CD8-positive, alpha-beta memory T cell (primary cell): ENCODE measurements at regions not wholly inside any gene's neighbourhood (a gene's known extent, or its start where the extent isn't known, plus 50 kb on each side); places are given as distances from the start of the nearest gene placed in this dataset.

Experiments used
- CTCF ChIA-PET: fragments of 350-600 bp; sonication (Branson Sonifier 250); formaldehyde crosslinking; loops from one replicate; lab custom pipeline; 2021; ENCODE audit warnings: antibody characterized with exemption; lab: Charles Lee
- POLR2A ChIA-PET: fragments of 350-600 bp; sonication (Branson Sonifier 250); formaldehyde crosslinking; loops from one replicate; lab custom pipeline; 2021; ENCODE audit warnings: antibody characterized with exemption; lab: Charles Lee
- DNase-seq, 5 donors: peaks; one replicate each; pipeline versions ENCODE4 v3.0.0 to v3.0.0-alpha.2; 2020 to 2022; ENCODE audit warnings: mixed read lengths in 1 of 5
- H3K27ac ChIP-seq: one replicate; pipeline ENCODE4 v1.7.0; 2013; ENCODE audit warnings: low read depth, mild to moderate bottlenecking, low read length, moderate library complexity
- H3K27me3 ChIP-seq: 2 replicates; pipeline ENCODE4 v1.7.0; 2013; ENCODE audit warnings: low read length, mild to moderate bottlenecking; ENCODE audit not compliant: insufficient read depth, poor library complexity, severe bottlenecking
- H3K36me3 ChIP-seq: 2 replicates; pipeline ENCODE4 v1.7.0; 2013; ENCODE audit warnings: mild to moderate bottlenecking, low read length, moderate library complexity; ENCODE audit not compliant: insufficient read depth
- H3K4me1 ChIP-seq: 2 replicates; pipeline ENCODE4 v1.7.0; 2013; ENCODE audit warnings: mild to moderate bottlenecking, low read length, moderate library complexity; ENCODE audit not compliant: insufficient read depth
- H3K4me3 ChIP-seq: 2 replicates; pipeline ENCODE4 v1.7.0; 2013; ENCODE audit warnings: mild to moderate bottlenecking, low read length
- H3K9me3 ChIP-seq: 2 replicates; pipeline ENCODE4 v1.7.0; 2013; ENCODE audit warnings: mild to moderate bottlenecking, low read length
- H3K27ac Mint-ChIP-seq, 8 donors: one replicate each; pipeline ENCODE4 v1.8.0; 2020 to 2021; ENCODE audit warnings: mixed read lengths in 8 of 8, mild to moderate bottlenecking in 6 of 8, inconsistent platforms in 3 of 8, moderate library complexity in 3 of 8
- H3K27me3 Mint-ChIP-seq, 2 donors: one replicate each; pipeline ENCODE4 v1.8.0; 2020 to 2021; ENCODE audit warnings: mixed read lengths in 2 of 2, mild to moderate bottlenecking in 1 of 2, moderate library complexity in 1 of 2
- H3K36me3 Mint-ChIP-seq, 3 donors: one replicate each; pipeline ENCODE4 v1.8.0; 2020 to 2021; ENCODE audit warnings: mixed read lengths in 3 of 3, inconsistent platforms in 1 of 3, mild to moderate bottlenecking in 1 of 3
- H3K4me1 Mint-ChIP-seq, 3 donors: one replicate each; pipeline ENCODE4 v1.8.0; 2020 to 2021; ENCODE audit warnings: mixed read lengths in 3 of 3, inconsistent platforms in 1 of 3, mild to moderate bottlenecking in 1 of 3
- H3K4me3 Mint-ChIP-seq, 7 donors: one replicate each; pipeline ENCODE4 v1.8.0; 2020 to 2021; ENCODE audit warnings: mixed read lengths in 7 of 7, mild to moderate bottlenecking in 6 of 7, moderate library complexity in 4 of 7, inconsistent platforms in 2 of 7
- H3K9me3 Mint-ChIP-seq, 5 donors: one replicate each; pipeline ENCODE4 v1.8.0; 2020 to 2022; ENCODE audit warnings: mixed read lengths in 5 of 5, mild to moderate bottlenecking in 3 of 5, moderate library complexity in 2 of 5, inconsistent platforms in 1 of 5

- Mint-ChIP-seq H3K4me1 (no peaks in the 10 kb centered on the region), H3K36me3 (peaks cover 0 to 20% (median 2%) of the 10 kb centered on the region in 3 donors), H3K4me3 (no peak overlapping the region), H3K27me3 (peaks cover 5 to 20% of the 10 kb centered on the region in 2 donors), H3K27ac (no peak overlapping the region), H3K9me3 (peaks cover 0 to 7% (median 4%) of the 10 kb centered on the region in 5 donors)
- no peaks in the 10 kb centered on the region for H3K4me1 ChIP-seq
- H3K9me3 ChIP-seq = no peaks in the 10 kb centered on the region
- H3K27ac ChIP-seq = no peak overlapping the region
- DNase-seq = no peak
- ChIA-PET POLR2A (no interaction called here), CTCF (interaction anchor here (2.1 kb wide), 1 partner anchor 12 kb away, joined by 8 read pairs; no protein-coding TSS in a partner anchor)
- no peaks in the 10 kb centered on the region for H3K36me3 ChIP-seq
- H3K27me3 ChIP-seq = no peaks in the 10 kb centered on the region
- H3K4me3 ChIP-seq = no peak overlapping the region
Observed at GRCh38 chr3:15941958-15942357, 144.2 kb upstream of the ANKRD28 start.

- Histone ChIP-seq H3K27ac (no peak overlapping the region), H3K9me3 (no peaks in the 10 kb centered on the region), H3K36me3 (no peaks in the 10 kb centered on the region), H3K4me1 (no peaks in the 10 kb centered on the region), H3K4me3 (no peak overlapping the region), H3K27me3 (no peaks in the 10 kb centered on the region)
- peaks cover 0 to 7% (median 4%) of the 10 kb centered on the region in 5 donors for H3K9me3 Mint-ChIP-seq
- H3K36me3 Mint-ChIP-seq = peaks cover 0 to 20% (median 0%) of the 10 kb centered on the region in 3 donors
- no peak for DNase-seq
- no peaks in the 10 kb centered on the region for H3K4me1 Mint-ChIP-seq
- H3K27me3 Mint-ChIP-seq = peaks cover 5 to 20% of the 10 kb centered on the region in 2 donors
- no peak overlapping the region for H3K4me3 Mint-ChIP-seq
- H3K27ac Mint-ChIP-seq = no peak overlapping the region
- POLR2A ChIA-PET = no interaction called here
- CTCF ChIA-PET = interaction anchor here (2.1 kb wide), 1 partner anchor 11 kb away, joined by 8 read pairs; no protein-coding TSS in a partner anchor
Observed at GRCh38 chr3:15942462-15942861, 144.7 kb upstream of the ANKRD28 start.

- Histone ChIP-seq H3K36me3 (no peaks in the 10 kb centered on the region), H3K4me3 (no peak overlapping the region), H3K27ac (no peak overlapping the region), H3K4me1 (no peaks in the 10 kb centered on the region), H3K9me3 (no peaks in the 10 kb centered on the region), H3K27me3 (no peaks in the 10 kb centered on the region)
- peaks cover 5 to 20% of the 10 kb centered on the region in 2 donors for H3K27me3 Mint-ChIP-seq
- no peak for DNase-seq
- peaks cover 0 to 7% (median 4%) of the 10 kb centered on the region in 5 donors for H3K9me3 Mint-ChIP-seq
- H3K36me3 Mint-ChIP-seq = peaks cover 0 to 20% (median 0%) of the 10 kb centered on the region in 3 donors
- H3K4me3 Mint-ChIP-seq = no peak overlapping the region
- no peaks in the 10 kb centered on the region for H3K4me1 Mint-ChIP-seq
- peak overlapping the region in 1 of 8 donors; percentile 64 for H3K27ac Mint-ChIP-seq
- ChIA-PET CTCF (interaction anchor here (2.1 kb wide), 1 partner anchor 11 kb away, joined by 8 read pairs; no protein-coding TSS in a partner anchor), POLR2A (no interaction called here)
Observed at GRCh38 chr3:15942936-15943335, 145.2 kb upstream of the ANKRD28 start.

GRCh38 chr3:15948388-15948787 is 150.6 kb upstream of the ANKRD28 start:
- H3K36me3 Mint-ChIP-seq = no peaks in the 10 kb centered on the region
- CTCF ChIA-PET = no interaction called here

GRCh38 chr3:15952543-15953175 is 154.9 kb upstream of the ANKRD28 start:
- DNase-seq = no peak
- Mint-ChIP-seq H3K4me3 (no peak overlapping the region), H3K27me3 (peaks cover 0 to 1% of the 10 kb centered on the region in 2 donors), H3K4me1 (no peaks in the 10 kb centered on the region), H3K27ac (no peak overlapping the region), H3K9me3 (no peaks in the 10 kb centered on the region), H3K36me3 (no peaks in the 10 kb centered on the region)
- no peaks in the 10 kb centered on the region for H3K27me3 ChIP-seq
- POLR2A ChIA-PET = no interaction called here
- CTCF ChIA-PET = interaction anchor here (1.9 kb wide), 1 partner anchor 11 kb away, joined by 8 read pairs; no protein-coding TSS in a partner anchor
- no peaks in the 10 kb centered on the region for H3K9me3 ChIP-seq
- no peak overlapping the region for H3K27ac ChIP-seq
- no peak overlapping the region for H3K4me3 ChIP-seq
- no peaks in the 10 kb centered on the region for H3K36me3 ChIP-seq
- H3K4me1 ChIP-seq = no peaks in the 10 kb centered on the region

More at GRCh38 chr3:15948388-15948787, 150.6 kb upstream of the ANKRD28 start:
- Mint-ChIP-seq H3K27me3 (peaks cover 0 to 1% of the 10 kb centered on the region in 2 donors), H3K4me1 (no peaks in the 10 kb centered on the region), H3K27ac (no peak overlapping the region), H3K4me3 (no peak overlapping the region), H3K9me3 (no peaks in the 10 kb centered on the region)
- POLR2A ChIA-PET = no interaction called here
- no peak for DNase-seq
- H3K27ac ChIP-seq = no peak overlapping the region
- H3K36me3 ChIP-seq = no peaks in the 10 kb centered on the region
- no peak overlapping the region for H3K4me3 ChIP-seq
- H3K27me3 ChIP-seq = no peaks in the 10 kb centered on the region
- H3K4me1 ChIP-seq = no peaks in the 10 kb centered on the region
- H3K9me3 ChIP-seq = no peaks in the 10 kb centered on the region

GRCh38 chr3:15953841-15954240 is 156.1 kb upstream of the ANKRD28 start:
- H3K27me3 Mint-ChIP-seq = peaks cover 0 to 1% of the 10 kb centered on the region in 2 donors
- no peaks in the 10 kb centered on the region for H3K4me1 ChIP-seq
- ChIA-PET POLR2A (no interaction called here), CTCF (interaction anchor here (0.7 to 1.9 kb wide), 3 partner anchors 12 to 123 kb away, joined by 3 to 8 read pairs (median 3); no protein-coding TSS in a partner anchor)
- no peaks in the 10 kb centered on the region for H3K36me3 ChIP-seq
- H3K9me3 ChIP-seq = no peaks in the 10 kb centered on the region
- H3K4me3 ChIP-seq = no peak overlapping the region
- no peaks in the 10 kb centered on the region for H3K4me1 Mint-ChIP-seq
- H3K4me3 Mint-ChIP-seq = no peak overlapping the region
- no peaks in the 10 kb centered on the region for H3K9me3 Mint-ChIP-seq
- DNase-seq = peak in 1 of 5 donors; percentile 4
- no peak overlapping the region for H3K27ac Mint-ChIP-seq
- no peak overlapping the region for H3K27ac ChIP-seq
- H3K36me3 Mint-ChIP-seq = no peaks in the 10 kb centered on the region
- H3K27me3 ChIP-seq = no peaks in the 10 kb centered on the region

GRCh38 chr3:15955968-15956367 is 158.2 kb upstream of the ANKRD28 start:
- H3K9me3 ChIP-seq = no peaks in the 10 kb centered on the region
- no peaks in the 10 kb centered on the region for H3K36me3 Mint-ChIP-seq
- no peak overlapping the region for H3K27ac ChIP-seq
- no peak overlapping the region for H3K27ac Mint-ChIP-seq
- ChIA-PET POLR2A (no interaction called here), CTCF (no interaction called here)
- no peak for DNase-seq
- no peaks in the 10 kb centered on the region for H3K36me3 ChIP-seq
- no peaks in the 10 kb centered on the region for H3K27me3 ChIP-seq
- H3K4me1 Mint-ChIP-seq = no peaks in the 10 kb centered on the region
- H3K9me3 Mint-ChIP-seq = no peaks in the 10 kb centered on the region
- no peaks in the 10 kb centered on the region for H3K27me3 Mint-ChIP-seq
- no peak overlapping the region for H3K4me3 ChIP-seq
- no peaks in the 10 kb centered on the region for H3K4me1 ChIP-seq
- H3K4me3 Mint-ChIP-seq = no peak overlapping the region

GRCh38 chr3:15958692-15959433 is 161.1 kb upstream of the ANKRD28 start:
- H3K27ac ChIP-seq = no peak overlapping the region
- Mint-ChIP-seq H3K4me1 (no peaks in the 10 kb centered on the region), H3K27ac (no peak overlapping the region), H3K4me3 (no peak overlapping the region), H3K9me3 (no peaks in the 10 kb centered on the region), H3K36me3 (no peaks in the 10 kb centered on the region), H3K27me3 (peaks cover 0 to 17% of the 10 kb centered on the region in 2 donors)
- no peaks in the 10 kb centered on the region for H3K27me3 ChIP-seq
- no peaks in the 10 kb centered on the region for H3K4me1 ChIP-seq
- DNase-seq = no peak
- no peak overlapping the region for H3K4me3 ChIP-seq
- H3K9me3 ChIP-seq = no peaks in the 10 kb centered on the region
- CTCF ChIA-PET = no interaction called here
- no peaks in the 10 kb centered on the region for H3K36me3 ChIP-seq
- POLR2A ChIA-PET = no interaction called here
